Astrocyte (in vitro differentiated cells and primary cell): ENCODE measurements at regions not wholly inside any gene's neighbourhood (a gene's known extent, or its start where the extent isn't known, plus 50 kb on each side); places are given as distances from the start of the nearest gene placed in this dataset.

Experiments used
- EZH2 ChIP-seq: IDR thresholded peaks from 2 replicates; pipeline ENCODE4 v1.6.1; 2012; ENCODE audit warnings: mild to moderate bottlenecking, low read length, inconsistent platforms; ENCODE audit not compliant: insufficient read depth
- TF ChIP-seq, protein P1 (sequence below): IDR thresholded peaks from 2 replicates; pipeline ENCODE4 v1.5.1; 2011; ENCODE audit warnings: low read depth, mild to moderate bottlenecking, inconsistent platforms, low read length, moderate library complexity; ENCODE audit not compliant: insufficient read depth

DNA sequence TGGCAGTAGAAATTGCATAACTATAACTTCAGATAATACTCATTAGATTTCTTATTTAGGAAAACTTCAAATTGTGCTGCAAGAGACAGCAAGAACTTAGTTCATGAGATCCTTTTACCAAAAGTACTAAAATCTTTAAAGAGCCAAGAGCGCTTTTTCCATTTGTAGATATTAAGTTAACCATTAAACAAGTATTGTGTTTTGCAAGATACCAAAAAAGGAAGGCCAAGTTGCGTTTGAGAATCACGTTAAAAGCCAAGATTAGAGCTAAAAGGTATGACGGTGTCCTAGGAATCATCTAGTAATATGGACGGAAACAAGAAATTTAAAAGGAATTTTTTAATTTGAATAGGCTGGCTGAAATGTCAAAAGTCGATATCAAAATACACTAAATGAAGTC is 361.3 kb upstream of the LYPLAL1 start:
- TF ChIP-seq, protein P1, sequence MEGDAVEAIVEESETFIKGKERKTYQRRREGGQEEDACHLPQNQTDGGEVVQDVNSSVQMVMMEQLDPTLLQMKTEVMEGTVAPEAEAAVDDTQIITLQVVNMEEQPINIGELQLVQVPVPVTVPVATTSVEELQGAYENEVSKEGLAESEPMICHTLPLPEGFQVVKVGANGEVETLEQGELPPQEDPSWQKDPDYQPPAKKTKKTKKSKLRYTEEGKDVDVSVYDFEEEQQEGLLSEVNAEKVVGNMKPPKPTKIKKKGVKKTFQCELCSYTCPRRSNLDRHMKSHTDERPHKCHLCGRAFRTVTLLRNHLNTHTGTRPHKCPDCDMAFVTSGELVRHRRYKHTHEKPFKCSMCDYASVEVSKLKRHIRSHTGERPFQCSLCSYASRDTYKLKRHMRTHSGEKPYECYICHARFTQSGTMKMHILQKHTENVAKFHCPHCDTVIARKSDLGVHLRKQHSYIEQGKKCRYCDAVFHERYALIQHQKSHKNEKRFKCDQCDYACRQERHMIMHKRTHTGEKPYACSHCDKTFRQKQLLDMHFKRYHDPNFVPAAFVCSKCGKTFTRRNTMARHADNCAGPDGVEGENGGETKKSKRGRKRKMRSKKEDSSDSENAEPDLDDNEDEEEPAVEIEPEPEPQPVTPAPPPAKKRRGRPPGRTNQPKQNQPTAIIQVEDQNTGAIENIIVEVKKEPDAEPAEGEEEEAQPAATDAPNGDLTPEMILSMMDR: no peak
- no peak for TF ChIP-seq EZH2
